DOHH2 (cell line): ENCODE measurements at regions not wholly inside any gene's neighbourhood (a gene's known extent, or its start where the extent isn't known, plus 50 kb on each side); places are given as distances from the start of the nearest gene placed in this dataset.

Source experiments
- CTCF ChIP-seq: fragments of 200-600 bp; sonication (generic); IDR thresholded peaks from one replicate; pipeline ENCODE4 v1.5.1; 2014; ENCODE audit warnings: antibody characterized with exemption, mild to moderate bottlenecking, low read depth, low read length; ENCODE audit not compliant: poor library complexity, severe bottlenecking
- EZH2phosphoT487 ChIP-seq: fragments of 200-600 bp; sonication (generic); IDR thresholded peaks from 2 replicates; pipeline ENCODE4 v1.6.1; 2017; ENCODE audit warnings: borderline replicate concordance, mild to moderate bottlenecking, antibody characterized with exemption, low read length, moderate library complexity, mixed read lengths

DNA sequence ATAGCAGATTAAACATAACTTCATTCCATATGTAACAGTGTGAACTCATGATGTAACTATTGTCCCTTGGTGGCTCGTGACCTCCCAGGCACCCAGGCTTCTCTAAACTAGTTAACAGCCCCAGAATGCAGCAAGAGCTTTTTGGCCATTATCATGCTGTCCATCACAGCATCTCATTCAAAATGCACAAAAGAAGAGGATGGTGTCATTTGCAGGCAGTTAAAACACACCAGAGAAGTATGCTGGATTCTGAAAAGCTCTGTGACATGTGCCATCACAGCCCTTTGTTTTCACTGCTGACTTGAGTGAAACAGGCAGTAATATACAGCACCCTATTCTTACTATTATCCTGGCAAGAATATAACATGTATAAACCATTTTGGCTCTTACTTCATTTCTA is 117.6 kb upstream of the CHMP2B start:
- TF ChIP-seq CTCF: no peak
- no peak for TF ChIP-seq EZH2phosphoT487
